Chondrocyte (in vitro differentiated cells): ENCODE measurements at regions not wholly inside any gene's neighbourhood (a gene's known extent, or its start where the extent isn't known, plus 50 kb on each side); places are given as distances from the start of the nearest gene placed in this dataset.

Source experiments
- DNase-seq: peaks from one replicate; pipeline ENCODE4 v3.0.0; 2021; ENCODE audit warnings: mixed read lengths, low spot score
- H3K27ac Mint-ChIP-seq: one replicate; pipeline ENCODE4 v1.8.0; 2021; ENCODE audit warnings: mild to moderate bottlenecking, moderate library complexity, mixed read lengths; ENCODE audit not compliant: unreplicated experiment
- H3K27me3 Mint-ChIP-seq: 2 replicates; pipeline ENCODE4 v1.8.0; 2021; ENCODE audit warnings: low read depth, mixed read lengths
- H3K36me3 Mint-ChIP-seq: 2 replicates; pipeline ENCODE4 v1.8.0; 2021; ENCODE audit warnings: low read depth, mixed read lengths
- H3K4me1 Mint-ChIP-seq: 2 replicates; pipeline ENCODE4 v1.8.0; 2021; ENCODE audit warnings: low read depth, mild to moderate bottlenecking, mixed read lengths
- H3K4me3 Mint-ChIP-seq: one replicate; pipeline ENCODE4 v1.8.0; 2021; ENCODE audit warnings: mild to moderate bottlenecking, moderate library complexity, mixed read lengths; ENCODE audit not compliant: unreplicated experiment
- H3K9me3 Mint-ChIP-seq: 2 replicates; pipeline ENCODE4 v1.8.0; 2021; ENCODE audit warnings: low read depth, mixed read lengths
- CTCF ChIP-seq: fragments of 200-600 bp; sonication (generic); IDR thresholded peaks from 2 replicates; pipeline ENCODE4 v1.5.0; 2021; ENCODE audit warnings: antibody characterized with exemption, mild to moderate bottlenecking, moderate library complexity

- Mint-ChIP-seq H3K4me3 (no peak overlapping the region), H3K36me3 (no peaks in the 10 kb centered on the region), H3K4me1 (no peaks in the 10 kb centered on the region), H3K27ac (no peak overlapping the region), H3K27me3 (peaks cover 11% of the 10 kb centered on the region), H3K9me3 (peaks cover 6% of the 10 kb centered on the region)
- TF ChIP-seq CTCF, result no peak
- DNase-seq, result no peak
Observed at GRCh38 chr2:22734373-22735045, 650.5 kb upstream of the KLHL29 start.

- Mint-ChIP-seq H3K4me1 (no peaks in the 10 kb centered on the region), H3K27me3 (peaks cover 7% of the 10 kb centered on the region), H3K27ac (no peak overlapping the region), H3K9me3 (peaks cover 3% of the 10 kb centered on the region), H3K4me3 (no peak overlapping the region), H3K36me3 (no peaks in the 10 kb centered on the region)
- DNase-seq, result no peak
- no peak for TF ChIP-seq CTCF
Observed at GRCh38 chr2:22737144-22737543, 647.8 kb upstream of the KLHL29 start.

- TF ChIP-seq CTCF, result no peak
- Mint-ChIP-seq H3K27me3 (peaks cover 9% of the 10 kb centered on the region), H3K9me3 (no peaks in the 10 kb centered on the region)
Observed at GRCh38 chr2:22741216-22741615, 643.8 kb upstream of the KLHL29 start.

GRCh38 chr2:22748909-22749308, 636.1 kb upstream of the KLHL29 start:
- Mint-ChIP-seq H3K27ac (no peak overlapping the region), H3K4me3 (no peak overlapping the region), H3K36me3 (no peaks in the 10 kb centered on the region), H3K4me1 (no peaks in the 10 kb centered on the region), H3K27me3 (peaks cover 6% of the 10 kb centered on the region), H3K9me3 (no peaks in the 10 kb centered on the region)
- TF ChIP-seq CTCF, result no peak
- DNase-seq, result no peak

More at GRCh38 chr2:22741216-22741615, 643.8 kb upstream of the KLHL29 start:
- Mint-ChIP-seq H3K36me3 (no peaks in the 10 kb centered on the region), H3K27ac (no peak overlapping the region), H3K4me3 (no peak overlapping the region), H3K4me1 (no peaks in the 10 kb centered on the region)
- DNase-seq, result no peak

- Mint-ChIP-seq H3K27me3 (peaks cover 7% of the 10 kb centered on the region), H3K4me3 (no peak overlapping the region), H3K36me3 (no peaks in the 10 kb centered on the region), H3K4me1 (no peaks in the 10 kb centered on the region), H3K9me3 (peaks cover 3% of the 10 kb centered on the region), H3K27ac (no peak overlapping the region)
- no peak for DNase-seq
- no peak for TF ChIP-seq CTCF
Observed at GRCh38 chr2:22753476-22753875, 631.5 kb upstream of the KLHL29 start.
